NCI-H1694 (cell line): ENCODE measurements at regions not wholly inside any gene's neighbourhood (a gene's known extent, or its start where the extent isn't known, plus 50 kb on each side); places are given as distances from the start of the nearest gene placed in this dataset.

Experiments
- DNase-seq: peaks from one replicate; lab custom pipeline; 2025; lab: John Stamatoyannopoulos, UW

GRCh38 chr2:217338306-217338916 lies 478.5 kb upstream of the TNP1 start:
- DNase-seq, result peak; percentile 15

- no peak for DNase-seq
Observed at GRCh38 chr2:217337771-217338170, 477.9 kb upstream of the TNP1 start.

- no peak for DNase-seq
Observed at GRCh38 chr2:217336694-217337093, 476.8 kb upstream of the TNP1 start.

GRCh38 chr2:217335341-217335966 lies 475.6 kb upstream of the TNP1 start:
- DNase-seq, result no peak

GRCh38 chr2:217334561-217334960 lies 474.7 kb upstream of the TNP1 start:
- no peak for DNase-seq

GRCh38 chr2:217332866-217333265 lies 473.0 kb upstream of the TNP1 start:
- DNase-seq, result no peak

- no peak for DNase-seq
Observed at GRCh38 chr2:217332417-217332791, 472.5 kb upstream of the TNP1 start.

DNA sequence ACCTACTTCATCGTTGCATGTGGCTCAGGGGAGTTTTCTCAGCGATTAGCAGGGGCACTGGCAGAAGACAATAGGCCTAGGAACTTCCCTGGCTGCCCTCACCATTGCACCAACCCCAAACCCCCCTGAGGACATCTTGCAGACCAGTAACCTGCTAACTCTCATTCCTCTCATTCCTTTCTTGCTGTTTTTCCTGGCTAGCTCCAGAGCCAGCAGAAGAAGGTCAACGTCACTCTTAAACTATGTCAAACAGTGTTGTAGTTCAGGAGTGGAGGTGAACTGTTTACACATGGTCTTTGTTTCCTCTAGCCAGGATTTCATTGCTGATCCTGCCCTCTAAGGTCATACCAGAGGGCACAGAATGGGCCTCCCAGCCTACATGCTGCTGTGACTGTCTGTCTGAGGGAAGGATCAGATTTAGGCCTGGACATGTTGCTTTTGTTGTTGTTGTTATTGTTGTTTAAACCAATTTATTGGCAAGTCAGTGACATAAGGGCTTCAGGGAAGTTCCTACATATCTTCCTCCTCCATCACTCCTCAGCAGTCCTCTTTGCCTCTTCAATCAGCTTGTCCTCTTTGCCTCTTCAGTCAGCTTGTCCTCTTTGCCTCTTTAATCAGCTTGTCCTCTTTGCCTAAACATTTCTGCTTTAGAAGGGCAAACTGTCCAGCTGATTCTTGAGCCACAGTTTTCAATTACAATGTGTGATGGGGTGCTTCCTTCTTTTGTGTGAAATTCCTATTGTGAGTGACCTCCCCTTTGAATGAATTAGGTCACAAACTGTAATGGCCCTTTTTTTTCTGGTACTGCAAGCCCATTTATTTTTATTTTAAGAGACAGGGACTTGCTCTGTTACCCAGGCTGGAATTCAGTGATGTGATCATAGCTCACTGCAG lies 471.9 kb upstream of the TNP1 start:
- DNase-seq, result no peak

- DNase-seq, result no peak
Observed at GRCh38 chr2:217330647-217331046, 470.8 kb upstream of the TNP1 start.

DNA sequence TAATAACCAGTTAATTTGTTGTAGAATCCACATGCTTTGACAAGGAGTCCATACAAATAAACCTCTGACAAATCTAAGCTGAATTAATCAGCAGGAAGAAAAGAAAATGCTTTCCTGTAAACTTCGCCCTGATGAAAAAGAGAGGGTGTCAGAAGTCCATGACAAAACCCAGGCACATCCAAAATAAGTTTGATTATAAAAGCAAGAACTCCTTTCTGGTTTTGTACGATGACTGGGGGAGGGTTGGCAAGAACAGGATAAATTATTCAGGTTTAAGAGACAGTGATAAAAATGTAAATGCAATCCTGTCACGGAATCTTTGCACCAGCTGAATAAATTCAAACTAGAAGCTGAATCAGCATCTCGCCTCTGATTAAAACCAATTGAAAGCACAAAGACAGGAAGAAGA lies 469.2 kb upstream of the TNP1 start:
- DNase-seq, result no peak

DNA sequence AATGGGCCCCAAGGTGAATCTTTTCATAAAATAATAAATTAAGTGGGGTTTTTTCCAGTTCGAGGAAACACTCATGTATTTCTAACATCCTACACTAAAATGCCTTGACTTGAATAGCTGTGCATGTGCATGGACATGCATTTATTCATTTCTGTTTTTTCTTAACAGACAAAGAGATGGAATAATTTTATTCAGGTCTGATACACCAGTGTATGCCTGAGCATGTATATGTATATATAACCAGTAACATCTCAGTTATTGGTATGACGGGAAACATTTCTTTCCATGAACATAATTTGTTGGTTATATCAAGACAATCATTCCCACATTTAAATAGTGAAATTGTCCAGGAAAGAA lies 468.7 kb upstream of the TNP1 start:
- DNase-seq, result no peak

DNA sequence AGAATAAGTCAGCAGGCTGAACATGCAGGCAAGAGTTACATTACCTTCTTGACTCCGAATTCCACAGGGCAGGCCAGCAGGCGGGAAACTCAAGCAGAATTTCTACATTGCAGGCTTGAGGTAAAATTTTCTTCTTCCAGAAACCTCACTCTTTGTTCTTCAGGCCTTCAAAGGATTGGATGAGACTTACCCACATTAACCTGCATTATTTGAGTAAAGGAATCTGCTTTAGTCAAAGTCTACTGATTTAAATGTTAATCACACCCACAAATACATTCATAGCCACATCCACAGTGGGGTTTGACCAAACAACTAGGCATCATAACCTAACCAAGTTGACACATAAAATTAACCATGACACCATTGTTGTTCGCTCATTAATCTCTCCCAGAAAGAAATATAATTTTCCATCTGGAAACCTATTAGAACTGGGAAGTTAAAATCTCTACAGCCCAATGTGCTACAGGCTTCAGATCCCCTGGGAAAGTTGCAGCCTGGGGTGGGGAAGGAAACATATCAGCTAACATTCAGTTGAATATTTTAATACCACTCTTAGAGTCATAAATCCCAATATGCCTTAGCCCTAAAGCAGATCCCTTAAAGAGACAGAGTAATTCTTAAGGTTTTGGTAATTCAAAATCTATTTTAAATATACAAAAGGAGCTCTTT lies 468.2 kb upstream of the TNP1 start:
- DNase-seq, result no peak

GRCh38 chr2:217326238-217327022 lies 466.6 kb upstream of the TNP1 start:
- DNase-seq, result no peak

GRCh38 chr2:217325816-217326215 lies 466.0 kb upstream of the TNP1 start:
- no peak for DNase-seq

- no peak for DNase-seq
Observed at GRCh38 chr2:217325251-217325650, 465.4 kb upstream of the TNP1 start.

- no peak for DNase-seq
Observed at GRCh38 chr2:217316743-217317142, 456.9 kb upstream of the TNP1 start.

- DNase-seq, result no peak
Observed at GRCh38 chr2:217314021-217314460, 454.2 kb upstream of the TNP1 start.

DNA sequence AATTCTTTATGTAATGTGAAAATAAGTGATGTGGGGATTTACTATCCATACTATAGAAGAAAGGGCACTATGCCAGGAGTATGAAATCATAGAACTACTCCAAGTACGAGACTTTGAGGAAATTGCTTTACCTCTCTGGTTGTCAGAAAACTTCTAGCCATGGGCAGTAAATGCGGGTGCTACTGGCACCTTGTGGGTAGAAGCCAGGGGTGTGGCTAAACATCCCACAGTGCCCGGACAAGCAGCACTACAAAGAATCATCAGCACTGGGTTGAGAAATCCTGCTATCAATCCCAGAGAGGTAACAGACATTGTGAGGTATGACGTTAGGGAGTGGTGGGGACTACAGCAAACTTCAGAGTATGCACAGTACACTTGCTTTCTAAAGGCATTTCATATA lies 453.5 kb upstream of the TNP1 start:
- DNase-seq, result no peak

DNA sequence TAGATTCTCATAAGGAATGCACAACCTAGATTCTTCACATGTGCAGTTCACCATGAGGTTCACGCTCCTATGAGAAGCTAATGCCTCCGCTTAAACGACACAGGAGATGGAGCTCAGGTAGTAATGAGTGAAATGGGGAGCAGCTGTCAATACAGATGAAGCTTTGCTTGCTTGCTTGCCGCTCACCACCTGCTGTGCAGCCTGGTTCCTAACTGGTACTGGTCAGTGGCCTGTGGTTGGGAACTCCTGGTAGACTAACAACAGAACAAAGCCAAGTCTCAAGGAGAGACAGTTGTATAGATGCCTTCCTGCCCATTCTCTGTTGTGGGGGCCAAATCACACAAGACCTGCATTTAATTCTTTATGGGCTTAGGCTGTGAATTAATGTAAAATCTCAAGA lies 449.2 kb upstream of the TNP1 start:
- DNase-seq, result no peak

GRCh38 chr2:217307023-217307422 lies 447.2 kb upstream of the TNP1 start:
- DNase-seq, result no peak

DNA sequence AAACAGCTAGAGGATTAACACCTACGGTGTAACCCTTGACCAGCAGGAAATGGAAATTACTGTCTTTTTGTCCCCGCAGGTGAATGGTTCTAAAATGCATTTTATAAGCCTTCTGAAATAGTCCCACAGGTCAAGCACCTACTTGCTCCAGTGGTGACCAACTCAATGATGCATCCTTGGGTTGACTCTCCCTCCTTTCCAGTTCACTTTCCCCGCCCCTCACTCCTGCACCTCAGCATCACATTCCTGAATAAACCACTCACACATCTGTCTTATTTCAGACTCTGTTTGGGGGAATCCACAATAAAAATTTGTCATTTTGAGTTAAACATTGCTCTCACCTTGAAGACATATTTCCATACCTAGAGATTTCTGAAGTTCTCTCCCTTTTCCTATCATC lies 446.0 kb upstream of the TNP1 start:
- DNase-seq, result no peak

DNA sequence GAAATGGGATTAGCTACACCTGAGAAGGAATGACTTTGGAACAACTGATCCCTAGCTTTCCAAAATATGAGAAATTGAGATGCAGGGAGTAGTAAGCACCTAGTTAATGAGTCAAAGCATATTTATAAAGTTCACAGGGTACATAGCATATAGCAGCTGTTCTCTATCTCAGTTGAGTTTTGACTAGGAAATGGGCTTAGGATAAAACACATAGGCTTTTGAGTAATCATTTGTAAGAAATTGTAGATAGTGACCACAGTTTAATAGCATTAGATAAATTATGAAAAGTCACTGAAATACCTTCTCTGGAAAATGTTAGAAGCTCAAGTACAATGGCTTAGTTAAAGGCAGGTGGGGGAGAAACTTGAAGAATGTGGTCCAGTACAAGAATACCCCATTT lies 444.7 kb upstream of the TNP1 start:
- no peak for DNase-seq
